ENCODE measurements at regions not wholly inside any gene's neighbourhood (a gene's known extent, or its start where the extent isn't known, plus 50 kb on each side); places are given as distances from the start of the nearest gene placed in this dataset.

DNA sequence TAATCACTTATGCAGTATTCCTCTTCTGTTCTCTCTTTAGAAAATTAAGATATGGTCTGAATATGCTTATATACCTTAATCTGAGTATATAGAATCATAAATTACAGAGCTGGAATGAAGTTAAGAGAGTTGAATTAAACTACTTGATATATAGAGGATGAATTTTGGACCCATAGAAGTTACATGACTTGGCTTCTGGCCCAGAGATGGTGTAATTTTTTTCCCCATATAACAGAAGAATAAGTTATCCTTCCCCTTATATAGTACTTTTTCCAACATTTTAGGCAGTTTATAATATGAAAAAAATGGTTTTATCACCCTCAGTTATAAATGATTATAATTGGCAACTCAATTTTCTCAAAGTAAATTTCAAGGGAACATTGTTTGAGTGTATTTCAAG is 616.3 kb downstream of the TBC1D4 start:
- DNase-seq: no peak

- no peak for DNase-seq
Observed at GRCh38 chr13:74860789-74861188, 621.2 kb downstream of the TBC1D4 start.

DNA sequence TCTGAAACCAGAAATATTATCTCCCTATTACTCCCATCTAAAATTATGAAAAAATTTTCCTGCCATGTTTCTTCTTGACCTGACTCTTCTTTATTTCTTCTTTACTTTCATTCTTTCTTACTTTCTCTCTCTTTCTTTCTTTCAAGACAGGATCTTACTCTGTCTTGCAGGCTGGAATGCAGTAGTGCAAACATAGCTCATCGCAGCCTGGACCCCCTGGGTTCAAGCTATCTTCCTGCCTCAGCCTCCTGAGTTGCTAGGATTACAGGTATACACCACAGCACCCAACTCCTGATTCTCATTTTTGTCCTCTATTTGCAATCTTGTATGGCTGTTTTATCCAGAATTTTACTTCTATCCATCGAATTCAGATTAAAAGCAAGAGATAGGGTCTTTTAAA is 631.1 kb downstream of the TBC1D4 start:
- DNase-seq: no peak

GRCh38 chr13:74847966-74848365 is 634.0 kb downstream of the TBC1D4 start:
- no peak for DNase-seq

GRCh38 chr13:74845806-74846205 is 636.2 kb downstream of the TBC1D4 start:
- DNase-seq: no peak

- no peak for DNase-seq
Observed at GRCh38 chr13:74841651-74842050, 640.3 kb downstream of the TBC1D4 start.

GRCh38 chr13:74841123-74841522 is 640.8 kb downstream of the TBC1D4 start:
- DNase-seq: no peak

GRCh38 chr13:74839656-74840055 is 642.3 kb downstream of the TBC1D4 start:
- DNase-seq: no peak

DNA sequence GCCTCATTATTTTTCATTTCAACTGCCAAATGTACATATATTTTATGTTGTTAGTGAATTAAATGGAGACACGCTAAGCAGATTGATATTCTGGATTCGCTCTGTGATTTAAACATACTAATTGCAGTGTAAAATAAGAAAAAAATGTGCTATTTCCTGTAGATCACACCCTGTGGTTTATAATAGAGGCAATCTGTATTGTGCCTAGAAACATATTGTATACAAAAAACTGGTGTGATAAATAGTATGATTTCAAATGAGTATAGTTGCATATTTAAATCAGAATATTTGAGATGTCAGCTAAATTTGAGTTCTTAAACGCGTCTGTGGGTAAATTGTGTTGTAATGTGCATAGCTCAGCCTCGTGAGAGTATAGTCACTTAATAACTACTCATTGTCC is 643.9 kb downstream of the TBC1D4 start:
- DNase-seq: no peak

GRCh38 chr13:74836628-74837027 is 645.3 kb downstream of the TBC1D4 start:
- DNase-seq: no peak

DNA sequence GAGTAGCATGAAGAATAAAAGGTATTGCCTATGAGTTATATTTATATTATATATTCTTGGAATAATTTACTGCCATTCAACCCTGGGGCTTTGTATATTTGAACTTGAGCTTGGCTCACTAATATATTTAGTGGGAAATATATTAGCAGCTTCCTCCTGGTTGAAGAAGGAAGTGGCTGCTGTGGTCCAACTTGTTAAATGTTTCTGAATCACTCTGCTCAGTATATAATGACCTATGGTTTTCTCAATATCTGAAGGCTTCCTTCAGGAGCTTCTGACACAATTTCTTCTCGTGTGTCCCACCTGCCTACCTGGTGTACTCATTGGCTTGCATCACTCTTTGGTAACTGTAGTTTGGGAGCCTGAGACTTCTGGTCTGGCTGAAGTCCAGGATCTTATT is 646.4 kb downstream of the TBC1D4 start:
- DNase-seq: no peak

DNA sequence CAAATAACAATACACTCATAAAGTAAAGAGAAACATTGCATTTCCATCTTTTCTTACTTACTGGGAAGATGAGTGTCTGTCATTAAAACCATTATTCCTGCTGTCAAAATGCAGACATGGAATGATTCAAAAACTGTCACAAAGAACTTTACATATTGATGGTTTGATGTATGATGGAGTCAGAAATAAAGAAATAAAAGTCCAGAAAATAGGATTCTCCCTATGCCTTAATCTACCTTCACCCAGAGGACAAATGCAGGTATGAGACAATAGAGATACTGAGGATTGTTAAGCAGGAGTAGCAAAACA is 656.1 kb downstream of the TBC1D4 start:
- no peak for DNase-seq

DNA sequence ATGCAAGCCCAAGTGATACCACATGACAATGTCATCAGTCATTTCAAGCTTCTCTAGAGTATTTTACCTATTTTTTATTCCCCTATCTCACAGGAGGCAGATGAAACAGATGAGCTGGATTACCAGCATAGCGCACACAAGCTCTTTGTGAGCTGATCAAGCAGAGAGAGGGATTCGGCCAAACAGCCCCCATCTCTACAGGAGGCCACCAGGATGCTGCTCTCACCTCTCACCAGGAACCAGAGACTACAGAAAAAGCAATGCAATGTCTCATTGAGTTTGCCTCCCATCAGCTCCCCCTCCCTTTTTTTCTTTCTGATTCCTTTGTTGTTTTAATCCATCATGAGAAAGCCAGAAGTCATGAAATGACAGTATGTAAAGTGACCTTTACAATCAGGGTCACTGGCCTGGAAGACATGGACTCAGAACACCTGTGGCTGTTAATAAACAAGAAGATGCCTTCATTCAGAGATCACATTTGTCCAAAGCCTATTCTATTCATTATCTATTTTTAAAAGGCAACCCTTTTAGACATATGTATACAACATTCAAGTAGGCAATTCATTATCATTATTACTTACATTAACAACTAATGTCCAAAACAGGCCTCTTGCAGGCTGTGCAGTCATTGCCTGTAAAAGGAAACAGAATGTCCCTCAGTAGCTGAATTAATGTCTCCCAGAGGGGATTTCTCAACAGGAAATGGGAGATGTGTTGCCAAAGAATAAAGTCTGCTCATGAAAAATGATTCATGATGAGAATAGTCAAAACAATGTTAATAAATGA is 656.6 kb downstream of the TBC1D4 start:
- no peak for DNase-seq

DNA sequence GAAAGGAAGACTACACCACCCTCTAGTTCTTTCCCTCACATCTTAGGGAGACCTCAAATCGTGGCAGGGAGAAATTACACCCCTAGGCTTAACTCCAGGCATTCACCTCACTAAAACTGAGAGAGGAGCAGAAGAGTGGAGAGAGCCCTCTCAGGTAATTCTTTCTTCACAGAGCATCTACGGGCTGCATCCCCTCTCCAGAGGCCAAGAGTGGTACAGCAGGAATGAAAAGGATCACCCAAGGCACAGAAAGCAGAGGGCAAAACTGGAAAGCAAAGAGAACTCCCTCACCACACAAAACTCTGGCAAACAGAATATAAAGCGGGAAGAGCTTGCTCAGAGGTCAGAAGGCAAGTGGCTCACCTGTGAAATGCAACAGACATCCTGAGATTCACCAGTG is 661.2 kb downstream of the TBC1D4 start:
- no peak for DNase-seq

- no peak for DNase-seq
Observed at GRCh38 chr13:74819549-74819948, 662.4 kb downstream of the TBC1D4 start.

- DNase-seq: no peak
Observed at GRCh38 chr13:74816737-74817136, 665.2 kb downstream of the TBC1D4 start.

DNA sequence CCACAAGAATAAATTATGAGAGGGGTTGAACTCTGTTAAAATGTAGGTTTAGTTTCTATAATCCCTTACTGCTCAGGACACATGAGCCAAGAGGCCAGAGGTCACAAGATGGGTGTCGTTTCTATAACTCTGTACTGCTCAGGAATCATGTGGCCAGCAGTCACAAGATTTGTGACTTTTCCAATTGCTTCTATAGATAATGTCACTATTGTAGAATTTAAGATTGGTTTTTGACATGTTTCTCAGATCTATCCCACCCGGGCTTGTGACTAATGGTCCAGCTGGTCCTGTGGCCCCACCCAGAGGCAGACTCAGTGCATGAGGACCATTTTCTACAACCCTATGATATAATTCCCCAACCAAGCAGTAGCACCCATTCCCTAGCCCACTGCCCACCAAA is 662.0 kb upstream of the KLF12 start:
- no peak for DNase-seq

DNA sequence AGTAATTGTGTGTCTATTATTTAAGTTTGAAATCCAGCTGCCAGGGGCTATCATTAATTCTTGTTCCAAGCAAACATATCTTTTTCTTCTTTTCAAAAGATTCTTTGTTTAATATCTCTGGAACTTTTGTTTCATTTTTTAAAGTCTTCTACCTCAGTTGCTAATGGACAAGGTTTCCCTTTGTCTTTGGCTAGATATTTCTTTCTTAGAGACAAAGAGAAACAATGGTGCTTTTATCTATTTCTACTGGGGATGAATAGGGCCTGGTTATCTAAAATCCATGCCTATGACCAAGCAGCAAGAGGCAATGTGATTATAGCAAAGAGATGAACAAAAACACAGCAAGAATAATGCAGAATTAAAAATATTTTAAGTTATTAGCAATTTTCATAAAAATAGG is 661.3 kb upstream of the KLF12 start:
- DNase-seq: no peak

GRCh38 chr13:74794582-74794981 is 660.4 kb upstream of the KLF12 start:
- DNase-seq: no peak

DNA sequence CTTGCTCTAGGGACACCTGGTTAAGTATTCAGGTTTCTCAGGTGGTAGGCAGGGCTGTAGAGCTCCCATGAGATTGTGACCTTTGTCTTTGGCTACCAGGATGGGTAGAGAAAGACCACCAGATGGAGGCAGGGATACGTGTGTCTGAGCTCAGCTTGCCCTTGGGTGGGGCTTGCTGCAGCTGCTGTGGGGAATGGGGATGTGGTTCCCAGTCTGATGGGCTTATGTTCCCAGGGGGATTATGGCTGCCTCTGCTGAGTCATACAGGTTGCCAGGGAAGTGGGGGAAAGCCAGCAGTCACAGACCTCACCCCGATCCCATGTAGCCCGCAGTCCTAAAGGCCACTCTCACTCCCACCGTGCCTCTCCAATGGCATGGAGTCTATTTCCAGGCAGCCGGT is 659.9 kb upstream of the KLF12 start:
- no peak for DNase-seq

DNA sequence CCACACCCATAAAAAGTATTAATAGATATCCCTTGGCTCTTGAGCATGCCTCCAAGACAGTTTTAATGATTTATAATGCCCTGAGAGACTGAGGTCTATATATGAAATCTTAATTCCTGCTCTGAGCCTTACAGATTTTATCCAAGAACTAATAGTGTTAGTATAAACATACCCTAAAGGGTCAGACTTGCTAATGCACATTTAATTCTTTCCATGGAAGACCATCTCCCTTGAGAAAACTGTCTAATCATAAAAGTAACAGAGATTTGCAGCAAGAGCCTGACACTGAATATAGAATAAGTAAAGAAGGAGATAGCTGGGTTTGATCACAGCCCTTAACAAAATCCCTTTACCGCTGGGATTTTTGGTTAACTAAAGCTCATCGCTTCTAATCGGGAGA is 650.8 kb upstream of the KLF12 start:
- no peak for DNase-seq

DNA sequence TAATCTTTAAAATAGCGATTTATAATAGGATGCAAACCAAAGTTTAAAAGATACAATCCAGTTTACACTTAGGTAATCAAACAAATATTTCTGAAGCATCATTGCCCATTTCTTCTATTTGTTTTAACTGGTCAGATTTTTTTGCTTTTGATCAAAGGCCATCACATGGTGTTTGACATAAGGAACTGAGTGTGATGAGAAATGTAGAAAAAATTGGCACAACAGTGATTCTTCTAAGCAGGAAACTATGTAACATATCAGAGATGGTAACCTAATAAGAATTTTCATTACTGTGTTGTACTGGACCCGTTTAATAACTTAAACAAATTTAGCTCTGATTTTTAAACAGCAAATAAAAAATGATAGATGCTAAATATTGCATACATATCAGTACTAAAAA is 644.7 kb upstream of the KLF12 start:
- DNase-seq: no peak

GRCh38 chr13:74778087-74778486 is 643.9 kb upstream of the KLF12 start:
- no peak for DNase-seq

DNA sequence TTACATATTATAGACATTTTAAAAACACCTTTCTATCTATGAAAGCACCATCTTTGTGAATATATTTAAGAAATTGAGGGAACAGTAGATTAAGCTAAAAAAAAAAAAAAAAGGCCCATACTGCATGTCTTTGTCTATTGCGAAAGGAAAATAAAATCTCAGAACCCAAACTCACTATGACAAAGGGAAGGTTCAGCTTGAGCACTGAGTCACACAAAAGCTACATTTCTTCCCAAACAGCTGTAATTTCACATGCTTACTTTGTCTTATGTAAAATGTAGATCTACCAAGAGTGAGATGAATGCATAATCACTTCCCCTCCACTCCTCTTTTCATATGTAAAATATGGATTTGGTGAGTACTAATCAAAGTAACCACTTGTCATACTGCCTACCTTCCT is 640.1 kb upstream of the KLF12 start:
- no peak for DNase-seq

DNA sequence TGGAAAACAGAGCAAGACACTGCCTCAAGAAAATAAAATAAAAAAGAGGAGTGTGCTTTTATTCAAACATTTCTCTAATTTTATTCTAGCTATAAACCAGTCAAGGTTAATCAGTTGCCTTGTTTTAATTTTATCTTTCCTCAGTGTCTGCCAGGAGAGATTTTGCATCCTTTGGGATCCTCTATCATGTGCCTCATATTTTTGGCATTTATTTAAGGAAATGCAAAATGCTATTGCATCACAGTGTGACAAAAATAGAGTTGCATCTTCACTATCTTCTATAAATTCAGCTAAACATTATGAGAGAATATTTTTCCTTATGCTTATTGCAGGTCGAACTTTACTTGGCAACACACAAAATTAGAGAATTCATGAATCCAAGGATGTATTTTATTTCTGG is 639.0 kb upstream of the KLF12 start:
- no peak for DNase-seq

GRCh38 chr13:74771964-74772363 is 637.8 kb upstream of the KLF12 start:
- DNase-seq: no peak
